Peyer's patch (tissue), 4 donors: ENCODE measurements at regions not wholly inside any gene's neighbourhood (a gene's known extent, or its start where the extent isn't known, plus 50 kb on each side); places are given as distances from the start of the nearest gene placed in this dataset.

Experiments
- POLR2A ChIP-seq, 2 donors: fragments of 450-650 bp; IDR thresholded peaks; one replicate each; pipeline ENCODE4 v1.5.1; 2017; ENCODE audit warnings: antibody characterized with exemption in 2 of 2, mild to moderate bottlenecking in 2 of 2, moderate library complexity in 2 of 2
- TF ChIP-seq, protein P1 (sequence below), 6 experiments: fragments of 450-650 bp in 4 of 6; fragments of 200-600 bp in 2 of 6; sonication (generic) in 1 of 6; IDR thresholded peaks; one replicate each; pipeline ENCODE4 v1.5.1; 2017 to 2019; ENCODE audit warnings: antibody characterized with exemption in 6 of 6, mild to moderate bottlenecking in 3 of 6, moderate library complexity in 1 of 6

DNA sequence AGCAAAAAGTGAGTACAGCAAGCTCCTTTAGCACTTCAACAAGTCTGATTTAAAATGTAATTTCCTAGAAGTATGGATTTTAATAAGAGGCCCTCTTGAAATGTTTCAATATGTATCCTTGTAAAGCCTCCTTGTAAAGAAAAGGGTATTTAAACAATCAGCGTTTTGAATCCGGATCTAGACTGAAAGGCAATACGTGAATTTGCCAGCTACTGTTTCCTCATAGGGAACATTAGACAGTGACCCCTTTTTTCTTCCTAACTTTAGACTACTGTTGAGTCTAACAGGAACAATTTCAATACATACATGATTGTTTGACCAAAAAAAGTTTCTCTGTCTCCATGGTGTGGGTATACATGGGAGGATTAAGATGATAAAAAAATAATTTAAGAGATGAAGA lies 395.0 kb downstream of the TFAP2A start:
- TF ChIP-seq, protein P1, sequence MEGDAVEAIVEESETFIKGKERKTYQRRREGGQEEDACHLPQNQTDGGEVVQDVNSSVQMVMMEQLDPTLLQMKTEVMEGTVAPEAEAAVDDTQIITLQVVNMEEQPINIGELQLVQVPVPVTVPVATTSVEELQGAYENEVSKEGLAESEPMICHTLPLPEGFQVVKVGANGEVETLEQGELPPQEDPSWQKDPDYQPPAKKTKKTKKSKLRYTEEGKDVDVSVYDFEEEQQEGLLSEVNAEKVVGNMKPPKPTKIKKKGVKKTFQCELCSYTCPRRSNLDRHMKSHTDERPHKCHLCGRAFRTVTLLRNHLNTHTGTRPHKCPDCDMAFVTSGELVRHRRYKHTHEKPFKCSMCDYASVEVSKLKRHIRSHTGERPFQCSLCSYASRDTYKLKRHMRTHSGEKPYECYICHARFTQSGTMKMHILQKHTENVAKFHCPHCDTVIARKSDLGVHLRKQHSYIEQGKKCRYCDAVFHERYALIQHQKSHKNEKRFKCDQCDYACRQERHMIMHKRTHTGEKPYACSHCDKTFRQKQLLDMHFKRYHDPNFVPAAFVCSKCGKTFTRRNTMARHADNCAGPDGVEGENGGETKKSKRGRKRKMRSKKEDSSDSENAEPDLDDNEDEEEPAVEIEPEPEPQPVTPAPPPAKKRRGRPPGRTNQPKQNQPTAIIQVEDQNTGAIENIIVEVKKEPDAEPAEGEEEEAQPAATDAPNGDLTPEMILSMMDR (IDR thresholded peaks at IDR 0.05) = no peak
- TF ChIP-seq POLR2A (IDR thresholded peaks at IDR 0.05) = no peak
